GM06990 (cell line): ENCODE measurements at regions not wholly inside any gene's neighbourhood (a gene's known extent, or its start where the extent isn't known, plus 50 kb on each side); places are given as distances from the start of the nearest gene placed in this dataset.
"Not testable (repeated sequence)": the region's sequence is repeated elsewhere in the genome, so short reads cannot be mapped to it uniquely, and the experiment has no call there.

ENCODE experiments used
- DNase-seq: peaks from one replicate; pipeline ENCODE4 v3.0.0-alpha.2; 2011; ENCODE audit not compliant: insufficient read length; ENCODE audit errors: extremely low read depth
- H3K27me3 ChIP-seq: replicated peaks from 2 replicates; pipeline ENCODE4 v1.6.0; 2011; ENCODE audit warnings: low read length; ENCODE audit not compliant: control insufficient read depth, insufficient read depth
- H3K36me3 ChIP-seq: 2 replicates; pipeline ENCODE4 v1.5.1; 2011; ENCODE audit warnings: low read length; ENCODE audit not compliant: control insufficient read depth, insufficient read depth
- H3K4me3 ChIP-seq: replicated peaks from 2 replicates; pipeline ENCODE4 v1.5.1; 2011; ENCODE audit warnings: low read depth, mild to moderate bottlenecking, control low read depth, low read length
- CTCF ChIP-seq: IDR thresholded peaks from 2 replicates; pipeline ENCODE4 v1.5.1; 2011; ENCODE audit warnings: low read length, control low read depth, mild to moderate bottlenecking, inconsistent platforms; ENCODE audit not compliant: insufficient read depth, poor library complexity, severe bottlenecking

DNA sequence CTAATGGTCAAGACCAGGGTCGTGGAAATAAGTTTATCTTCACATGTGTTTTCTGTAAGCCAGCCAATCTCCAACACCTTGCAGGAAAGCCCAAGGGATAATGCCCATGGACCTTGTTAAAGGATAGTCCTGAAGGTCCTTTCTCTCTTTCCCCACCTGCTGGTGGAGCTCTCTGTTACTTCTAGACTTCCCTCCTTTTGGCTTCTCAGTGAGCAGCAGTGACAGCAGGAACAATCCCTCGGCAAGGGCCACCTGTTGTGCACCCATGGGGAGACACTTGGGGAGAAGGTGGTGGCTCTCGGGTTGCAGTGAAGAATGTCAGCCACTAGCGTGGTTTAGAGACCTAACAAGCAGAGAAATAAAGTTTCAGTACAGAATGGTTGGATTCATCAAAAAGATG is 84.0 kb upstream of the OSBPL11 start:
- no peak for DNase-seq
- H3K4me3 ChIP-seq: no peak overlapping the region
- no peak for TF ChIP-seq CTCF
- no peaks in the 10 kb centered on the region for H3K36me3 ChIP-seq
- no peaks in the 10 kb centered on the region for H3K27me3 ChIP-seq

DNA sequence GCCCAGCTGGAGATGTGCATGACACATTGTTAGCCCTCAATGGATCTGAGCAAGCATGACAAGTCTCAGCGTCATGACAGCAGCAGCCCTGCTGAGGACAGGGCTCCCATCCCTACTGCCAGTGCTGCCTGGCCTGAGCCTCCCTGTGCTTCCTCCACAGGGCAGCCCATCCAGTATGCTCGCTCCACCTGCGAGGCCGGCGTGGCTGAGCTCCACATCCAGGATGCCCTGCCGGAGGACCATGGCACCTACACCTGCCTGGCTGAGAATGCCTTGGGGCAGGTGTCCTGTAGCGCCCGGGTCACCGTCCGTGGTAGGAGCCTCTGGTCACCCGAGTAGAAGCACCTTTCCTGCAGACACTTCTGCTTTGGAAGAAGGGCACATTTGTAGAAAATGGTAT is 85.8 kb upstream of the OSBPL11 start:
- Histone ChIP-seq H3K27me3 (no peaks in the 10 kb centered on the region), H3K36me3 (no peaks in the 10 kb centered on the region), H3K4me3 (no peak overlapping the region)
- TF ChIP-seq CTCF: no peak
- no peak for DNase-seq

DNA sequence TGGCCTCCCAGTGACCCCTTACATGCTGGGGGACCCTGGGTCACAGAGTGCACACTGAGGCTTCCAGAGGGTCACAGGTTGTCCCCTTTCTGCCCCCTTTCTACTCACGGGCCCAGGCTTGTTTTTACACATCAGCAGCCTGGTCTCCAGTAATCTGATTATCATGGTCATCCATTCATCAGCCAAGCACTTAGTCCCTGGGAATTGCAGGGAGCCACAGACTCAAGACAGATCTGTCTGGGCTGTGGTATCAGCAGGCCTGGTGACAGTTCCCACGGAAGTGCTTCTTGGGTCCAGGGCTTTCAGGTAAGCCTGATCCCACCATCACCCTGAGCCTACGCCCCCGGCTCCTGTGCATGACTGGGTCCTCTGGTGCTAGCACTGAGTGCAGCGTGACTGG is 86.6 kb upstream of the OSBPL11 start:
- H3K4me3 ChIP-seq, DNase-seq, H3K36me3 ChIP-seq, H3K27me3 ChIP-seq: not testable (repeated sequence)

- H3K27me3 ChIP-seq, H3K4me3 ChIP-seq, H3K36me3 ChIP-seq, DNase-seq: not testable (repeated sequence)
These were observed 87.3 kb upstream of the OSBPL11 start for GRCh38 chr3:125682610-125683009.

GRCh38 chr3:125683067-125683829 is 88.0 kb upstream of the OSBPL11 start:
- no peak for DNase-seq
- no peaks in the 10 kb centered on the region for H3K27me3 ChIP-seq
- no peak for TF ChIP-seq CTCF
- no peaks in the 10 kb centered on the region for H3K36me3 ChIP-seq
- H3K4me3 ChIP-seq: no peak overlapping the region

- Histone ChIP-seq H3K4me3 (no peak overlapping the region), H3K27me3 (no peaks in the 10 kb centered on the region), H3K36me3 (no peaks in the 10 kb centered on the region)
- no peak for DNase-seq
- TF ChIP-seq CTCF: peak; percentile 36
These were observed 88.9 kb upstream of the OSBPL11 start for GRCh38 chr3:125684199-125684598.

DNA sequence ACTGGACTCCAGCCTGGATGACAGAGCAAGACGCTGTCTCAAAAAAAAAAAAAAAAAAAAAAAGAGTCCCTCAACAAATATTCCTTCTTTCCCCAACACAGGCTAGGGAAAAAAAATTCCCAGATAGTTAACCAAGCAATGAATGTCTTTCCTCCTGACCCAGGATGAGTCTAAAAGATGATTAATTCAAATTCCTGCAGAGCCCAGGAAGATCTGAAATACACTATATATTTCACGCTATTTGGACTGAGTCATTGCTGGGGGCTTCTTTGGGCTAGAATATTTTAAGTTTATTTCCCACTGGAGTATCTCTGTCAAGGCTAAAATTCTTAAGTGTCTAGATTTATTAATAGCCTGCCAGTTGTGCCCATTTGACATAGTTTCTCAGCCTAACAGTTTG is 90.4 kb upstream of the OSBPL11 start:
- DNase-seq, H3K4me3 ChIP-seq, H3K36me3 ChIP-seq, H3K27me3 ChIP-seq: not testable (repeated sequence)
